ENCODE measurements at regions not wholly inside any gene's neighbourhood (a gene's known extent, or its start where the extent isn't known, plus 50 kb on each side); places are given as distances from the start of the nearest gene placed in this dataset.

DNA sequence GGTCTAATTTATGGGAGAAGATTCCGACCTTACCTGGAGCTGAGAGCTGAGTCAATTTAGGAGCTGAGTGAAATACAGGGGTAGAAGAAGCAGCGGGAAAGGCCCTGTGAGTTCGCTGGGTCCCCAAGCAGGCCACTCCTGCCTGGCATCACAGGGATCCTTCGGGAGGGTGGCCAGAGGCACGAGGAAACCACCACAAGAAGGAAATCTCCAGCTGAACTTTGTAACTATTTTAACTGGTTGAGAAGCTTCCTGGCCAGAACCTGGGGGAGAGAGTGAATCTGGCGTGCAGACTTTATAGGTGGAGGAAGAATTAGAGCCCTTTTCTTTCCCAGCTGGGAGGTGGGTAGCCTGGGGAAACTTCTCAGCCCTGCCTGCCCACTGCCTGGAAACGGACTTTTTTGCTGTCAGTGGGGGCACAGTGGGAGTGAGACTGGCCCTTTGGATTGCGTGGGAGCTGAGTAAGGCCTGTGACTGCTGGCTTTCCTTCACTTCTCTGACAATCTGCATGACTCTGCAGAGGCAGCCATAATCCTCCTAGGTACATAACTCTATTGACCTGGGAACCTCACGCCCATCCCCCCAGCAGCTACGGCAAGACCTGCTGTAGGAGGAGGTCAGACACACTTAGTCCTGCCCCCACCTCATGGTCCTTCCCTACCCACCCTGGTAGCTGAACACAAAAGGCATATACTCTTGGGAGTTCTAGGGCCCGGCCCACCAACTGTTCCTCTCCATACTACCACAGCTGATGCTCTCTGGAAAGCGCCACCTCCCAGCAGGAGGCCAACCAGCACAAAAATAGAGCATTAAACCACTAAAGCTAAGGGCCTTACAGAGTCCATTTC is 340.7 kb downstream of the CNTN3 start:
- no peak for TF ChIP-seq CTCF (conservative IDR thresholded peaks at IDR 0.05; ENCODE audit: low read depth, low read length)
- no peak for TF ChIP-seq EZH2 (IDR thresholded peaks at IDR 0.05; ENCODE audit: borderline replicate concordance, low read depth, low read length, poor library complexity, severe bottlenecking)
